Hepatocyte (in vitro differentiated cells): ENCODE measurements at regions not wholly inside any gene's neighbourhood (a gene's known extent, or its start where the extent isn't known, plus 50 kb on each side); places are given as distances from the start of the nearest gene placed in this dataset.
"Not testable (repeated sequence)": the region's sequence is repeated elsewhere in the genome, so short reads cannot be mapped to it uniquely, and the experiment has no call there.

ENCODE experiments used
- CTCF ChIP-seq: fragments of 200-600 bp; sonication (generic); IDR thresholded peaks from 2 replicates; pipeline ENCODE4 v1.5.1; 2016; ENCODE audit warnings: antibody characterized with exemption, mild to moderate bottlenecking; ENCODE audit not compliant: poor library complexity
- EZH2 ChIP-seq: fragments of 200-600 bp; sonication (generic); IDR thresholded peaks from 2 replicates; pipeline ENCODE4 v1.6.1; 2016; ENCODE audit warnings: antibody characterized with exemption, mild to moderate bottlenecking, borderline replicate concordance
- EZH2phosphoT487 ChIP-seq: fragments of 200-600 bp; sonication (generic); IDR thresholded peaks from one replicate; pipeline ENCODE4 v1.6.1; 2018; ENCODE audit warnings: antibody characterized with exemption, mild to moderate bottlenecking, low read depth, moderate library complexity; ENCODE audit not compliant: unreplicated experiment, severe bottlenecking

- not testable (repeated sequence) for TF ChIP-seq CTCF, EZH2, EZH2phosphoT487
Measured at GRCh38 chr1:22336696-22337545, 114.7 kb upstream of the ZBTB40 start.
